Large intestine (tissue), 3 donors: ENCODE measurements at regions not wholly inside any gene's neighbourhood (a gene's known extent, or its start where the extent isn't known, plus 50 kb on each side); places are given as distances from the start of the nearest gene placed in this dataset.
"Not testable (repeated sequence)": the region's sequence is repeated elsewhere in the genome, so short reads cannot be mapped to it uniquely, and the experiment has no call there.

Source experiments
- DNase-seq, 2 donors: peaks; one replicate each; pipeline versions ENCODE4 v3.0.0 to v3.0.0-alpha.2; 2013
- H3K27ac ChIP-seq: one replicate; pipeline ENCODE4 v1.5.1; 2013; ENCODE audit warnings: low read length
- H3K27me3 ChIP-seq: 2 replicates; pipeline ENCODE4 v1.6.1; 2013; ENCODE audit warnings: low read length; ENCODE audit not compliant: control insufficient read depth, insufficient read depth
- H3K36me3 ChIP-seq: 2 replicates; pipeline ENCODE4 v1.6.1; 2013; ENCODE audit warnings: low read length; ENCODE audit not compliant: control insufficient read depth, insufficient read depth
- H3K4me1 ChIP-seq: one replicate; pipeline ENCODE4 v1.6.1; 2013; ENCODE audit warnings: low read length; ENCODE audit not compliant: control insufficient read depth, insufficient read depth
- H3K4me3 ChIP-seq: one replicate; pipeline ENCODE4 v1.5.1; 2013; ENCODE audit warnings: low read length
- H3K9me3 ChIP-seq: one replicate; pipeline ENCODE4 v1.6.1; 2013; ENCODE audit warnings: mild to moderate bottlenecking, low read depth, low read length, moderate library complexity; ENCODE audit not compliant: control insufficient read depth
- WGBS: methylation state at CpG from one replicate; pipeline ENCODE4 v1.1.5; 2013; ENCODE audit warnings: low lambda C conversion rate; ENCODE audit not compliant: insufficient coverage; 5-methylcytosine and 5-hydroxymethylcytosine counted together

DNA sequence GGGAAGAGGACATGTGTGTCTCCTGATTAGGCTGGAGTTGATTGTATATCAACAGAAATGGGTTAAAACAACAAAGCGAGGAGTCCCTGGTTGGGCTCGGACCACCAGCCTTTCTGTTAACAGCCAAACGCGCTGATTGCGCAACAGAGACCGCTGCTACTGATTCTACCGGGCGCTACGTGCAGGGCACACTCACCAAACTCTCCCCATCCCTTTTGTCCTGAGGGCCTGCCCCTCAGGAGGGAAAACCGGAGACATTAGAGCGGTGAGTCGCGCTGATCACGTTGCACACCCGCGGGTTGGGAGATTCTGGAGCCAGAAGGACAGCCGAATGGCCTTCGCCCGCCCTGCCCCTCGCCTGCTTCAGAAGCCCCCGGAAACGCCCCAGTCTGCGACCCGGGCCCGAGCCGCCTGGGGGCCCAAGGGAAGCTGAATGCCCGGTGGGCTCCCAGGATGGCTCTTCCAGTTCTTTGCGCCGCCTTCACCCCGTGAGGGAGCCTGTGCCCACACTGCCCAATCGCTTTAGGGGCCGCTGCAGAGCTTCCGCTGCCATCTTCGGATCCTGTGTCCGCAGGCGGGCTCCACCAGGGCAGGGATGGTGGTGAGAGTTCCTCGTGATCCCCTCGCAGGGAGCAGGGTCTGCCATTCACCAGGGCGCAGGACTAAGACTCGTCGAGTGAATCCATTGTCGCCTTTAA, 165.4 kb upstream of the NBPF11 start:
- Histone ChIP-seq H3K27me3 (peaks cover 62% of the 10 kb centered on the region), H3K9me3 (peaks cover 4% of the 10 kb centered on the region), H3K4me1 (no peaks in the 10 kb centered on the region), H3K36me3 (no peaks in the 10 kb centered on the region), H3K4me3 (peak overlapping the region; percentile 10), H3K27ac (no peak overlapping the region)
- no CpG with 5 or more reads among the region's 42 CpGs for WGBS
- no peak for DNase-seq

DNA sequence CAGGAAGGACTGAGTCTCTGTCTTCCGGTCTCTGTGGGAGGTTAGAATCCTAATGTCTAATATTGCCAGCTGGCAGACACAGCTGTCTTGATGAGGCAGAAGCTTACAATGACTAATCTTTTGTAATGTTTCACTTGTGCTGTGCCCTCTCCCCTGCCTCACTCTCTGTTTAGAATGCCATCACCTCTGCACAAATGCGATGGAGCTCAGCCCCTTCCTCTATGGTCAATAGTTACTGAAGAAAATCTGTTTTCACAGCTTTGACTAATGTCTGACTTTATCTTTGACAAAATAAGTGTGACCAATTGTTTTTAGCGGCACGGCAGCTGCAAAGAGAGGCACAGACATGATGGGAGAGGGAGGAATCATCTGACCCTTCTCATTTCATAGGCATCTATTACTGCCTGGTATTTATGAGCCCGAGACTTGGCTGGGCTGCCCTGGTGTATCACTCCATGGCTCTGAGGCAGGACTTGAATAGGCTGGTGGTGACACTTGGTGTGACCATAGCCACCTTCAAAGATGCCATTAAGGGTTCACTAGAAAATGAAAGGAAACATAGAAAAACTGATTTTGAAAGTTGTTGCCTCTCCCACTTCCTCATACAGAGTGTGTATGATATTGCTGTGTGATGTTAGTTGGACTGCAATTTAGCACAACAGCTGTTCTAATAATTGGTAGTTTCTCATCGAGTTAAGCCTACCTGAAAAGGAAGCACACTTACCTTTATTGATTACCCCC, 163.2 kb upstream of the NBPF11 start:
- Histone ChIP-seq H3K36me3 (no peaks in the 10 kb centered on the region), H3K4me1 (no peaks in the 10 kb centered on the region), H3K9me3 (peaks cover 9% of the 10 kb centered on the region), H3K27ac (no peak overlapping the region), H3K4me3 (no peak overlapping the region), H3K27me3 (peaks cover 74% of the 10 kb centered on the region)
- 60% methylated on average over 1 of the region's 6 CpGs for WGBS
- DNase-seq: no peak

DNA sequence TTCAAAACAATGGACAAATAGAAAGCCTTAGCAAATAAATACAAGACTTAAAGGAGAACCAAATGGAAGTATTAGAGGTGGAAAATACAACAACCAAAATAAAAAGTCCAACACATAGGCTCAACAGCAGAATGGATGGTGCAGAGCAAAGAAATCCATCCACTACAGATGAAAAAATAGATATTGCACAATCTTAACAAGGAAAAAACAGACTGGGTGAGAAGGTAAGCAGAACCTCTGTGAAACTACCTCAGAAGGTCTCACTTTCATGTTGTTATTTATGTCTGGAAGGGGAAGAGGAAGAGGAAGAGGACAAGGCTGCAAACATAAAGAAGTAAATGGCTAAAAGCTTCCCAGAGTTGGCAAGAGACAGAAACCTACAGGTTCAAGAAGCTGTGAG, 158.7 kb upstream of the NBPF11 start:
- no peak overlapping the region for H3K27ac ChIP-seq
- peaks cover 77% of the 10 kb centered on the region for H3K27me3 ChIP-seq
- no peak for DNase-seq
- H3K4me3 ChIP-seq: no peak overlapping the region
- H3K9me3 ChIP-seq: peaks cover 19% of the 10 kb centered on the region
- no peaks in the 10 kb centered on the region for H3K36me3 ChIP-seq
- H3K4me1 ChIP-seq: no peaks in the 10 kb centered on the region

DNA sequence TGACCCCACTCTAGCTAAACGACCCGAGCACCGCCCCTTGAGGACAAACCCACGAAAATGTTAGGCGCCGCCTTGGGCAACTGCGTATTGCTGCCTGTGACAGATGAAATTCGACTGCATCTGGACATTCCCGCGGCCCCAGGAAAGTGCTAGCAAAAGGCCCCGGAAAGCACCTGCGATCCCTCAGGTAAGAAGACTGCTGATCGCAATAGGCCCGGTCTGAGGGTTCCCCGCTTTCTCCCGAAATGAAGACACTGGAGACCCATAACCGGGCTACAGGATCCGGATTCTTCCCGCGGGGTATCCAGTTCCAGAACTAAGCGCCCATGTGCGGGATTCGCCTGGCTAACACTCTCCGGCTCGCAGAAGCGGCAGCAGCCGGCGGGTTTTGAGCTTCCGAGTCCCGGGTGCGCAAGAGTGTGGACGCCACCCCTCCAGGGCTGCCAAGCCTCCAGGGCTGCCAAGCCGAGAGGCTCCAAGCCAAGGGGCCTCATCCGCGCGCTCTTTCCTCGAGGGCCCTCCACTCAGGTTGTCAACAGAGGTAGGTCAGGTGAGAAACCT, 157.9 kb upstream of the NBPF11 start:
- H3K36me3 ChIP-seq: no peaks in the 10 kb centered on the region
- WGBS: no CpG with 5 or more reads among the region's 37 CpGs
- H3K9me3 ChIP-seq: peaks cover 19% of the 10 kb centered on the region
- no peak for DNase-seq
- H3K27ac ChIP-seq: no peak overlapping the region
- H3K4me1 ChIP-seq: no peaks in the 10 kb centered on the region
- no peak overlapping the region for H3K4me3 ChIP-seq
- peaks cover 75% of the 10 kb centered on the region for H3K27me3 ChIP-seq

DNA sequence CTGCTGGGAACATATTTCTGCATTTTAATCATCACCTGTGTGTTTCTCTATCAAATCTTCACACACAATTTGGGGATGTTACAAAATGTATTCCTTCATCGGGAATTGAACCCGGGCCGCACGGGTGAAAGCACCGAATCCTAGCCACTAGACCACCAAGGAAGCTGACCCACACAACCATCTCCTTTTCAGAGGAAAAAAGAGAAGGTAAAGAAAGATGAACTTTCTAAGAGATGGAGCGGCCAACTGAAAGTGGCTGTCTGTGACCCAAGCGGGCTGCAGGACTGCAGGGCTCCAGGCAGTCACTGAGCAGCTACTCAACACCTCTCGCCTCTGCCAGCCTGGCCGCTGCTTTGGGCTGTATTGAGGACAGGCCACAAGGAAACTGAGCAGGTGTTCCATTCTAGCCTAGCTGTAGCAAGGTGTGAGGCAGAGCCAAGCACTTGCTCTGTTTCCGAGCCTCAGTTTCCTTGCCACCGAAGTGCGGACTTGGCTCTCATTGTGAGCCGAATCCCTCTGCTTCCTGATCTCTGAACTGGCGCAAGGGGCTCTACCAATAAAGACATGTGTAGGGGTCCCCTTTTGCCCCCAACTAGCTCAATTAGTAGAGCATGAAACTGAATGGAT, 156.9 kb upstream of the NBPF11 start:
- H3K9me3 ChIP-seq: peaks cover 19% of the 10 kb centered on the region
- no peak overlapping the region for H3K27ac ChIP-seq
- DNase-seq: no peak
- no CpG with 5 or more reads among the region's 14 CpGs for WGBS
- no peaks in the 10 kb centered on the region for H3K4me1 ChIP-seq
- H3K27me3 ChIP-seq: peaks cover 74% of the 10 kb centered on the region
- H3K36me3 ChIP-seq: no peaks in the 10 kb centered on the region
- no peak overlapping the region for H3K4me3 ChIP-seq

DNA sequence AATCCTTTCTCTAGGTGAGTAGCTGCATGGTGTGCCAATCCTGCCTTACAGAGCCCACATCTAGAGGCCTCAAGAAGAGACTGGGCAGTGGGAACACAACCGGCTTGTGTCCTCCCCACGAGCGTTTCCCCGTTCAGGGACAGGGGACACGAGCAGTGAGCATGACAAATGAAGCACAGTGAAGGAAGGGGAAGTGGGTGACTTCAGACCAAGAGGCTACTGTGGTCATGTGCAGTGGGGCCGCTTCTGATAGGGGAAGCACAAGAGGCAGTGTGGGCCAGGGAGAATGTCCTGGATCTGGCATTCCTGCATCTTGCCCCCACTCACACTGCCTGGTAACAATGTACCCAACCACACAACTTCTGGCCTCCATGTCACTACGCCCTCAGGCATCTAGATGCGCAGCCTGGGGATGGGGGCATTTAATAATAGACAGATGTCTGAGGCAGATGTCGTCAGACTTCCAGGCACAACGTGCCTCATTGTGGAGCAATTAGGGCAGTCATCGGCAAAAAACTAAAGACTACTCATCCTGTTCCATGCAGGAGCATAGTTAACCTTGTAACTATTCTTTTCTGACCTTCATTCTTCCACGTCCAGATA, 155.6 kb upstream of the NBPF11 start:
- Histone ChIP-seq H3K27me3 (peaks cover 71% of the 10 kb centered on the region), H3K9me3 (peaks cover 19% of the 10 kb centered on the region), H3K27ac (no peak overlapping the region), H3K4me1 (peaks cover 2% of the 10 kb centered on the region), H3K36me3 (no peaks in the 10 kb centered on the region), H3K4me3 (no peak overlapping the region)
- DNase-seq: no peak
- WGBS: no CpG with 5 or more reads among the region's 12 CpGs

DNA sequence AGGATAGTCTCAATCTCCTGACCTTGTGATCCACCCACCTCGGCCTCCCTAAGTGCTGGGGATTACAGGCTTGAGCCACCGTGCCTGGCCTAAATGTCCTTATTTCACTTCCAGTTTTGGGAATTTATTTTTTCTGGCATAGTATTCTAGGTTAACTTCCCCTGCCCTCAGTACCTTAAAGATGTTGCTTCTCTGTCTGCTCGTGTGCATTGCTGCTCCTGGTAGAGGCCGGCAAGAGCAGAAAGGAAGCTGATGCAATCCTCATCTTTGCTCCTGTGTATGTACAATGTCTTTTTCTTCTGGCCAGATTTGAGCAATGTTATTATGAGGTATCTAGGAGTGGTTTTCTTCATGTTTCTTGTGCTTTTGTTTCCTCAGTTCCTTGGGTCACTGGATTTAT, 152.9 kb upstream of the NBPF11 start:
- H3K36me3 ChIP-seq, H3K4me3 ChIP-seq, DNase-seq, H3K4me1 ChIP-seq, H3K27ac ChIP-seq: not testable (repeated sequence)
- Histone ChIP-seq H3K27me3 (peaks cover 53% of the 10 kb centered on the region), H3K9me3 (peaks cover 11% of the 10 kb centered on the region)
- 80% methylated on average over 1 of the region's 4 CpGs for WGBS

DNA sequence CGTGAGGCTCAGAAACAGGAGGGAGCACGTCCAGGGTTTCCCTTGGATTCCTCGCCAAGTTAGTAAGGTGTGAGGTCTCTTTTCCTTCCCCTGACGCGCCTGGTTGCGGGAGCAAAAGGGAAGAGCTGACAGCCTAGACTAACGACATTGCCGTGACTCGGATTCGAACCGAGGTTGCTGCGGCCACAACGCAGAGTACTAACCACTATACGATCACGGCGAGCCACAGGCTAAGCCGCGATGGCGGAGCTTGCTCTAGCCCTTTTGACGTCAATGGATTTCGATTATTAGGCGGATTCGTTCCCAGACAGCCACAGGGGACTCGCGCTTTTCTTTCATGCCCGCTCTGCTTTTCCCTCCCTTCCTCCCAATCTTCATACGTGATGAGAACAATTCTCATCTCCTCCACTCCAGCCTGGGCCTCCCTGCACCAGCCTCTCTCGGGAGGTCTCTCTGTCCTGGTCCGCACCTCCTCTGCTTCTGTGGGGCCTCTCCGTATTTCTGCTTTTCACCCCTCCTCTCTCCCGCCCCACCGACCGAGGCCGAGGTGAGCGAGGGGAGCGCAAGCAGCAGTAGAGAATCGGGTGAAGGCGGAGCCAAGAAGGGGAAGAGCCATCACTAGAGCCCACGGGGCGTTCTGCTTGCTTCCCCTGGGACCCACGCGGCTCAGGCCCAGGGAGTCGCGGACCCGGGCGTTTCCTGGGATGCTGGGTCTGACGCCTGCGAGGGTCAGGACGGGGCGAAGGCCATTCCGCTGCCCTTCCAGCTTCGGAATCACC, 150.7 kb upstream of the NBPF11 start:
- not testable (repeated sequence) for H3K27ac ChIP-seq, H3K4me1 ChIP-seq, DNase-seq, H3K36me3 ChIP-seq, H3K9me3 ChIP-seq
- WGBS: no CpG with 5 or more reads among the region's 52 CpGs
- Histone ChIP-seq H3K27me3 (peaks cover 32% of the 10 kb centered on the region), H3K4me3 (peak overlapping the region; percentile 11)

DNA sequence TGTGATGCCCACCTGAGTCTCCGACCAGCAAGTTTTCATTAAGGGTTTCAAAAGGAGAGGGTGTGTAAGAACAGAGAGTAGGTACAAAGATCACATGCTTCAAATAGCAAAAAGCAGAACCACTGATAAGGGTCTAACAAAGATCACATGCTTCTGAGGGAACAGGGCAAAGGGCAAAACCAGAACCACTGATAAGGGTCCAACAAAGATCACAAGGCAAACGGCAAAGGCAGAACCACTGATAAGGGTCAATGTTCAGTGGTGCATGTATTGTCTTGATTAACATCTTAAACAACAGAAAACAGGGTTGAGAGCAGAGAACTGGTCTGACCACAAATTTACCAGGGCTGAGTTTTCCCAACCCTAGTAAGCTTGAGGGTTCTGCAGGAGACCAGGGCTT, 145.8 kb upstream of the NBPF11 start:
- not testable (repeated sequence) for H3K27me3 ChIP-seq, H3K36me3 ChIP-seq, H3K4me1 ChIP-seq, H3K9me3 ChIP-seq, H3K27ac ChIP-seq, H3K4me3 ChIP-seq
- WGBS: no CpG with 5 or more reads among the region's 2 CpGs
- DNase-seq: peak; percentile 25 to 54

DNA sequence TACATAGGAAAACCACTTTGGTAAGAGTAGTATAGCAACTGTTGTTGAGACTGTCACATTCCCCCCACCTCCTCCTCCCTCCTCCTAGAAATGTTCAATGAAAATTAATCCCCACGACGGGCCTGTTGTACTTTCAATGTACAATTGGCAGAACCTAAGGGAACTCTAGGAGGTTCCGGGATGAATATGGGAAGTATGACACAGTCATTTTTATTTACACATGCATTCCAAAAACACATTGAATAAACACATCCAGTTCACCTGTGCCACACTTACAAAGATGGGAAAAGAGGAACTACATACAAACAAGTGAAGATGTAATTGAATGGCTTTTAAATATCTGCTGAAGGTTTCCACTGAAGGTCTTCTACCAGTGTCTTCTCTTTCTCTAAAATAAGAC, 144.4 kb upstream of the NBPF11 start:
- no peak for DNase-seq
- no CpG with 5 or more reads among the region's 3 CpGs for WGBS
- Histone ChIP-seq H3K4me1 (no peaks in the 10 kb centered on the region), H3K36me3 (no peaks in the 10 kb centered on the region), H3K27me3 (no peaks in the 10 kb centered on the region), H3K9me3 (peaks cover 6% of the 10 kb centered on the region), H3K27ac (no peak overlapping the region), H3K4me3 (no peak overlapping the region)
